ENCODE measurements at regions not wholly inside any gene's neighbourhood (a gene's known extent, or its start where the extent isn't known, plus 50 kb on each side); places are given as distances from the start of the nearest gene placed in this dataset.

- no peaks in the 10 kb centered on the region for H3K9me3 ChIP-seq (ENCODE audit: control insufficient read depth in 1 of 2, low read length in 2 of 2)
- Mint-ChIP-seq H3K9me3 (peaks cover 0 to 1% (median 0%) of the 10 kb centered on the region in 8 donors), H3K27me3 (peaks cover 5 to 11% of the 10 kb centered on the region in 2 donors), H3K4me3 (no peak overlapping the region), H3K36me3 (no peaks in the 10 kb centered on the region), H3K27ac (no peak overlapping the region), H3K4me1 (no peaks in the 10 kb centered on the region)
- POLR2A ChIA-PET (ENCODE audit: partially characterized antibody), result no interaction called here
- H3K4me1 ChIP-seq (ENCODE audit: insufficient read depth, low read length), result no peaks in the 10 kb centered on the region
- H3K36me3 ChIP-seq (ENCODE audit: insufficient read depth, low read length), result no peaks in the 10 kb centered on the region
- no peak overlapping the region for H3K4me3 ChIP-seq (ENCODE audit: low read length in 2 of 2)
- no peaks in the 10 kb centered on the region for H3K27me3 ChIP-seq (ENCODE audit: insufficient read depth, low read length)
- intact Hi-C loops (cut with micrococcal nuclease), result no loop called here
- CTCF ChIA-PET (ENCODE audit: partially characterized antibody), result interaction anchor here (0.6 kb wide), 1 partner anchor 1541 kb away, joined by 3 read pairs; no protein-coding TSS in a partner anchor
- no peak overlapping the region for H3K27ac ChIP-seq (ENCODE audit: low read depth, low read length)
- no peak for DNase-seq
These were observed 226.0 kb upstream of the TSHZ2 start for GRCh38 chr20:52746190-52746589.

- DNase-seq, result no peak
- H3K36me3 Mint-ChIP-seq, result no peaks in the 10 kb centered on the region
- intact Hi-C loops (cut with micrococcal nuclease), result no loop called here
- no peaks in the 10 kb centered on the region for H3K4me1 Mint-ChIP-seq
- Histone ChIP-seq H3K27me3 (ENCODE audit: insufficient read depth, low read length) (no peaks in the 10 kb centered on the region), H3K27ac (ENCODE audit: low read depth, low read length) (no peak overlapping the region), H3K4me1 (ENCODE audit: insufficient read depth, low read length) (no peaks in the 10 kb centered on the region), H3K4me3 (ENCODE audit: low read length in 2 of 2) (no peak overlapping the region), H3K36me3 (ENCODE audit: insufficient read depth, low read length) (no peaks in the 10 kb centered on the region), H3K9me3 (ENCODE audit: control insufficient read depth in 1 of 2, low read length in 2 of 2) (no peaks in the 10 kb centered on the region)
- no peak overlapping the region for H3K4me3 Mint-ChIP-seq
- no peak overlapping the region for H3K27ac Mint-ChIP-seq
- H3K27me3 Mint-ChIP-seq, result peaks cover 7 to 12% of the 10 kb centered on the region in 2 donors
- H3K9me3 Mint-ChIP-seq, result no peaks in the 10 kb centered on the region
- POLR2A ChIA-PET (ENCODE audit: partially characterized antibody), result no interaction called here
- CTCF ChIA-PET (ENCODE audit: partially characterized antibody), result no interaction called here
These were observed 227.7 kb upstream of the TSHZ2 start for GRCh38 chr20:52744441-52744840.

- POLR2A ChIA-PET (ENCODE audit: partially characterized antibody), result interaction anchor here (1.2 kb wide), 1 partner anchor 86 kb away, joined by 3 read pairs; no protein-coding TSS in a partner anchor
These were observed 234.1 kb upstream of the TSHZ2 start for GRCh38 chr20:52738081-52738480.

GRCh38 chr20:52736507-52736906, 235.7 kb upstream of the TSHZ2 start:
- H3K27me3 ChIP-seq (ENCODE audit: insufficient read depth, low read length), result no peaks in the 10 kb centered on the region
- H3K27ac Mint-ChIP-seq, result no peak overlapping the region
- H3K4me3 ChIP-seq (ENCODE audit: low read length in 2 of 2), result no peak overlapping the region
- peaks cover 0 to 2% (median 0%) of the 10 kb centered on the region in 4 donors for H3K4me1 Mint-ChIP-seq
- no peak overlapping the region for H3K4me3 Mint-ChIP-seq
- H3K9me3 Mint-ChIP-seq, result peaks cover 0 to 5% (median 0%) of the 10 kb centered on the region in 8 donors
- DNase-seq, result no peak
- POLR2A ChIA-PET (ENCODE audit: partially characterized antibody), result no interaction called here
- H3K36me3 ChIP-seq (ENCODE audit: insufficient read depth, low read length), result no peaks in the 10 kb centered on the region
- H3K36me3 Mint-ChIP-seq, result no peaks in the 10 kb centered on the region
- intact Hi-C loops (cut with micrococcal nuclease), result no loop called here
- no peak overlapping the region for H3K27ac ChIP-seq (ENCODE audit: low read depth, low read length)
- CTCF ChIA-PET (ENCODE audit: partially characterized antibody), result no interaction called here
- H3K27me3 Mint-ChIP-seq, result peaks cover 2 to 4% of the 10 kb centered on the region in 2 donors
- H3K4me1 ChIP-seq (ENCODE audit: insufficient read depth, low read length), result no peaks in the 10 kb centered on the region
- no peaks in the 10 kb centered on the region for H3K9me3 ChIP-seq (ENCODE audit: control insufficient read depth in 1 of 2, low read length in 2 of 2)

More at GRCh38 chr20:52738081-52738480, 234.1 kb upstream of the TSHZ2 start:
- Mint-ChIP-seq H3K36me3 (no peaks in the 10 kb centered on the region), H3K27me3 (peaks cover 4 to 7% of the 10 kb centered on the region in 2 donors), H3K4me3 (no peak overlapping the region), H3K4me1 (peaks cover 0 to under 1% (median 0%) of the 10 kb centered on the region in 4 donors), H3K27ac (no peak overlapping the region), H3K9me3 (no peaks in the 10 kb centered on the region)
- Histone ChIP-seq H3K36me3 (ENCODE audit: insufficient read depth, low read length) (no peaks in the 10 kb centered on the region), H3K27ac (ENCODE audit: low read depth, low read length) (no peak overlapping the region), H3K9me3 (ENCODE audit: control insufficient read depth in 1 of 2, low read length in 2 of 2) (no peaks in the 10 kb centered on the region), H3K27me3 (ENCODE audit: insufficient read depth, low read length) (no peaks in the 10 kb centered on the region), H3K4me3 (ENCODE audit: low read length in 2 of 2) (no peak overlapping the region), H3K4me1 (ENCODE audit: insufficient read depth, low read length) (no peaks in the 10 kb centered on the region)
- CTCF ChIA-PET (ENCODE audit: partially characterized antibody), result interaction anchor here (1.6 kb wide), 1 partner anchor 8 kb away, joined by 4 read pairs; no protein-coding TSS in a partner anchor
- no peak for DNase-seq
- intact Hi-C loops (cut with micrococcal nuclease), result no loop called here

- no peaks in the 10 kb centered on the region for H3K36me3 Mint-ChIP-seq
- Histone ChIP-seq H3K36me3 (ENCODE audit: insufficient read depth, low read length) (no peaks in the 10 kb centered on the region), H3K4me3 (ENCODE audit: low read length in 2 of 2) (no peak overlapping the region), H3K9me3 (ENCODE audit: control insufficient read depth in 1 of 2, low read length in 2 of 2) (no peaks in the 10 kb centered on the region), H3K27ac (ENCODE audit: low read depth, low read length) (no peak overlapping the region), H3K4me1 (ENCODE audit: insufficient read depth, low read length) (no peaks in the 10 kb centered on the region), H3K27me3 (ENCODE audit: insufficient read depth, low read length) (no peaks in the 10 kb centered on the region)
- no peak overlapping the region for H3K4me3 Mint-ChIP-seq
- no peaks in the 10 kb centered on the region for H3K27me3 Mint-ChIP-seq
- peaks cover 0 to 15% (median 8%) of the 10 kb centered on the region in 8 donors for H3K9me3 Mint-ChIP-seq
- H3K4me1 Mint-ChIP-seq, result peaks cover 0 to 2% (median 0%) of the 10 kb centered on the region in 4 donors
- intact Hi-C loops (cut with micrococcal nuclease), result no loop called here
- ChIA-PET POLR2A (ENCODE audit: partially characterized antibody) (no interaction called here), CTCF (ENCODE audit: partially characterized antibody) (no interaction called here)
- DNase-seq, result no peak
- no peak overlapping the region for H3K27ac Mint-ChIP-seq
These were observed 241.1 kb upstream of the TSHZ2 start for GRCh38 chr20:52731093-52731492.

GRCh38 chr20:52727740-52728456, 244.3 kb upstream of the TSHZ2 start:
- Histone ChIP-seq H3K4me1 (ENCODE audit: insufficient read depth, low read length) (no peaks in the 10 kb centered on the region), H3K27me3 (ENCODE audit: insufficient read depth, low read length) (no peaks in the 10 kb centered on the region), H3K36me3 (ENCODE audit: insufficient read depth, low read length) (no peaks in the 10 kb centered on the region), H3K4me3 (ENCODE audit: low read length in 2 of 2) (no peak overlapping the region), H3K9me3 (ENCODE audit: control insufficient read depth in 1 of 2, low read length in 2 of 2) (no peaks in the 10 kb centered on the region), H3K27ac (ENCODE audit: low read depth, low read length) (no peak overlapping the region)
- no peak overlapping the region for H3K4me3 Mint-ChIP-seq
- intact Hi-C loops (cut with micrococcal nuclease), result no loop called here
- H3K9me3 Mint-ChIP-seq, result peaks cover 0 to 15% (median 8%) of the 10 kb centered on the region in 8 donors
- ChIA-PET CTCF (ENCODE audit: partially characterized antibody) (interaction anchor here (0.7 kb wide), 1 partner anchor 1368 kb away, joined by 3 read pairs; no protein-coding TSS in a partner anchor), POLR2A (ENCODE audit: partially characterized antibody) (no interaction called here)
- H3K27ac Mint-ChIP-seq, result no peak overlapping the region
- H3K27me3 Mint-ChIP-seq, result no peaks in the 10 kb centered on the region
- no peaks in the 10 kb centered on the region for H3K36me3 Mint-ChIP-seq
- no peaks in the 10 kb centered on the region for H3K4me1 Mint-ChIP-seq
- DNase-seq, result no peak

GRCh38 chr20:52724541-52724940, 247.6 kb upstream of the TSHZ2 start:
- CTCF ChIA-PET (ENCODE audit: partially characterized antibody), result no interaction called here
- no peak for DNase-seq
- intact Hi-C loops (cut with micrococcal nuclease), result no loop called here

More at GRCh38 chr20:52724541-52724940, 247.6 kb upstream of the TSHZ2 start:
- Histone ChIP-seq H3K4me3 (ENCODE audit: low read length in 2 of 2) (no peak overlapping the region), H3K4me1 (ENCODE audit: insufficient read depth, low read length) (no peaks in the 10 kb centered on the region), H3K27me3 (ENCODE audit: insufficient read depth, low read length) (no peaks in the 10 kb centered on the region), H3K9me3 (ENCODE audit: control insufficient read depth in 1 of 2, low read length in 2 of 2) (no peaks in the 10 kb centered on the region), H3K36me3 (ENCODE audit: insufficient read depth, low read length) (no peaks in the 10 kb centered on the region), H3K27ac (ENCODE audit: low read depth, low read length) (no peak overlapping the region)
- peaks cover 0 to 7% (median 3%) of the 10 kb centered on the region in 8 donors for H3K9me3 Mint-ChIP-seq
- peaks cover 0 to 1% of the 10 kb centered on the region in 2 donors for H3K27me3 Mint-ChIP-seq
- no peak overlapping the region for H3K4me3 Mint-ChIP-seq
- no peak overlapping the region for H3K27ac Mint-ChIP-seq
- no peaks in the 10 kb centered on the region for H3K36me3 Mint-ChIP-seq
- no peaks in the 10 kb centered on the region for H3K4me1 Mint-ChIP-seq
- POLR2A ChIA-PET (ENCODE audit: partially characterized antibody), result interaction anchor here (0.7 kb wide), 1 partner anchor 613 kb away, joined by 3 read pairs; no protein-coding TSS in a partner anchor
